ENCODE measurements at regions not wholly inside any gene's neighbourhood (a gene's known extent, or its start where the extent isn't known, plus 50 kb on each side); places are given as distances from the start of the nearest gene placed in this dataset.

- TF ChIP-seq POLR2A (IDR thresholded peaks at IDR 0.05) (no peak), CTCF (IDR thresholded peaks at IDR 0.05 in 4 of 5, conservative IDR thresholded peaks at IDR 0.05 in 1 of 5) (no peak)
Observed at GRCh38 chr3:115498898-115499297, 124.4 kb upstream of the GAP43 start.
